Stimulated activated CD4-positive, alpha-beta T cell treated with anti-CD3 and anti-CD28 coated beads, Interleukin-4, amount 100 ng/mL, for 4 hours (primary cell): ENCODE measurements at regions not wholly inside any gene's neighbourhood (a gene's known extent, or its start where the extent isn't known, plus 50 kb on each side); places are given as distances from the start of the nearest gene placed in this dataset.

Experiments used
- DNase-seq, 2 experiments: peaks; one replicate each; pipeline ENCODE4 v3.0.0-alpha.2; 2020

DNA sequence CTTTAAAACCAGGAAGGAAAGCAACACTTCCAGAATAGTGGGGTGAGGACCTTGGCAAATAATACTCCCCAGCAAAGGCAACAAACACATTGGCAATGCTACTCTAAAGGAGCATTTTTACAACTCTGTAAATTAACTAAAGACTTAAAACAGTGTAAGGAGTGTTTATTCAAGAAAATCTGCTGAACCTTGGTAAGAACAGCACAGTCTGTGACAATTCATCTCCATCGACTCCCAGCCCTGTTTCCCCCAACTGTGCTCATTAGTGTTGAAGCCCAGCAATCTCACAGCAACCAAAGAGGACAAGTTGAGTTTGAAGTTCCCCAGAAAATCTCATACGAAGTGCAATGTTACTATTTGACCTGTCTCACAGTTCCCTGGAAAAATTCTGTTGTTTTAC, 884.9 kb downstream of the C6orf118 start:
- no peak for DNase-seq

DNA sequence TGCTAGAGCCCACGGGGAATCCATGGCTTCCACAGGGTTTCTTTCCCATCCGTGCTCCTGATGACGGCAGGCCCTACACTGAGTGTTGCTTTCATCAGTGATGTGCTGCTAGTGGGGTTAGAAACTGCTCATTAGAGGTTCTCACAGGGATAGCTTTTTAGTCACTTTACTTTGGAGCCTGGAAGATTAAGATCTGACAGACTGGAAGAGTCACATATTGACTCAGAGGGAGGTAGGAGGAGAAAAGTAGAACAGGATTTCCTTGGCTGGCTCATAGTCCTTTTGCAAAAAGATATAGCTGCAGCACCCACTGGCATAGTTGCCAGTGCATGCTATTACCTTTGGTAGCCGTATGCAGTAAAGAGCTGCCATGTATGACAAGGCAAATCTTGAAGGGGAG, 890.3 kb downstream of the C6orf118 start:
- no peak for DNase-seq

DNA sequence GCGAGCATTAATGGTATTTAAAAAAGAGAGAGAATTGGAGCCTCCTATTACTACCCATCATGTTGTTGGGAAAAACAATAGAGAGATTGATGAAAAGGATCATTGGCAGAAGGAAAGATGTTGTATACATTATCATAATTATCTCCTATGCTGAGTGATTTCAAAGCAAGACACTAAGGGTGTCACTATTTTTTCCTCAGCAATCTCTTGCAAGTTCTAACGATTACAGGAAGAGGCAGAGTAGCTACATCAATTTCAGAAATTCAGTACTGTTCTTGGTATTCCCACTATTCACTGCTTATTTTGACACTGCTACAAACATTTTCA, 891.2 kb downstream of the C6orf118 start:
- no peak for DNase-seq

DNA sequence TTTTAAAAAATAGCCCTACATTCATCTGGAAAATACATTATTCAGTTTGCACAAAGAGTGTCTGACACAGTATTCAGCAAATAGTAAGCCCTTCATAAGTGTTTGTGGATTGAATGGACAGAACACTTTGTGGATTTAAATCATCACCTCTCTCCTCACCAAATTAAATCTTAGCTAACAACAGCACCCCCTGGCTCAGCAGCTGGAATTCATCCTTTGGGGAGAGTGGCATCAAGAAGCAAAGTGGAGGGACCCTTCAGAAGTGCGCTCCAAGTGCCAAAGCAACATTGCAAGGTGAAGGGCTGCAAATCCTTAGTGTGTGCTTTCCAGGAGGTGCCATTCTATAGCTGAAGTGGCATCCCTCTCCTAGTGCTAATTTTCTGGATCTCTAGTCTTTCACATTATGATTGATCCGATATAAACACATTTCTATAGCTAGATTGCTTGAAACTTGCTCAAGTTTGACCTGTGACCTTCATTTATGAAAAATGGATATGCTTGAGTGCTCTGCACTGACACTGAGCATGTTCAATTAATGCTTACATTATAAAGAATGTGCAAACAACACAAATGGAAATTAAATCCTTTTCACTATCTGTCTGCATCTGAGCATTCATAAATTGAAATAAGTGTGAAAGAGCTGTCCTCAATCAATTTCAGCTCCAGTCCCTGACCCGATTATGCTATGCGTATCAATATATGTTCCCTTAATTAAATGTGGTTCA, 891.7 kb downstream of the C6orf118 start:
- DNase-seq: no peak

DNA sequence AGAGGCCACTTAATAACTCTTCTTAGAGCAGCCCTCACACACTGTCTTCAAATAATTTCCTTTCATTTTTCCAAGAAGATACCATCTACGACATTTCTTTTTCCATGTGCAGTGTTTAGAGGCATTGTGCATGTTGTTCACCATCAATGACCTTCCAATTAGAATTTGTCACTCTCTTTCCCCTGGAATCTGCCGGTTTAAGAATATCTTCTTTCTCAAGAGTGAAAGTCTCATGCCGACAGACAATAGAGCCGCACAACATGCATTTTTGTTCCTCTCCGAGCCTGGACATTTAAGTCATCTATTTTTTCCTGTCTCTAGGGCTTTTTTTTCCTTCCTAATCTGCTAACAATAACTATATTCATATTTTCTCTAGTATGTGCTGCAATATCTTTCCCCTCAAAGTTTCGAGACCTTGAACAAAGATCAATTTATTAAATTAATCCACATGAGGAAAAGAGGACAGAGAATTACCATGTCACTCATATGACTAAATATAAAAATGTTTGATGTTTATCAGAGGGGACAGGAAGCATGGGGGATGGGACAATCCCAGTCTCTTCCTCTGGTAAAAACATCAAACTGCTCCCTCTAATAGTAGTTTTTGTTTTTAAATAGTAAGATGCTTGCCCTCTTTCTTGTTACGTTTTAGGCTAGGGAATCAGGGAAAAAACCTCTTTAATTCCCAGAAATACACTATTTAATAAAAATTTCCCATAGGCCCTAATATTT, 893.4 kb downstream of the C6orf118 start:
- DNase-seq: no peak

DNA sequence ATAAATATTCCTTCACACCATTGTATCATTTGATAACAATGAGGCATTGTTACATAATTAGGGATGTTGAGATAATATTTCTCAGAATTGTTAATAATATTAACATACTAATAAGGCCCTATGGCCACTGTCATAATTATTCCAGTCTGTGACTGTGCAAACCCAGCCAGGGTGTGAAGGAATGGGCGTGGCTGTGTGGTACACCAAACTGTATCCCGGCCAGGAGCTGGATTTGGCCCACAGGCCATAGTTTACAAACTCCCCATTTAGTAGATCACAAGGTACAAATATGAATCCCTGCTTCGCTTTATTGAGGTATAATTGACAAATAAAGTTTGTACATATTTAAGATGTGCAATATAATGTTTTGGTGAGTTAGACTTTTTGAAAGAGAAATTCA, 894.7 kb downstream of the C6orf118 start:
- DNase-seq: no peak

DNA sequence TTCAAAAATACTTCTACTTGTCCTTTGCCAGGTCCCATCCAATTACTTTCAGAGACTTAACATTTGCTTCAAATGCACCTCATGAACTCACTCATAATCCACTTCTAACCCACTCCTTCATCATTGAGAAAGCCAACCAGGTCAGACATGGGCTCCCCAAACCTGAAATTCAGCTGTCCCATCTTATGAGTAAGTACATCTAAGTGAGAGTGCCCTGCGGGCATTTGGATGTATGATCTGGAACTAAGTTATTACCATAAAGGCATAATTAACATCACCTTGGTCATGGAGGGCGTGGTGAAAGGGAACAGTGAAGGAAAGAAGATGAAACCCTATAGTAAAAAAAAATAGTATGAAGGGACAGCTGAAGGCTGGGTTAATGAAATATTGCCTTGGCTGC, 896.8 kb downstream of the C6orf118 start:
- no peak for DNase-seq

DNA sequence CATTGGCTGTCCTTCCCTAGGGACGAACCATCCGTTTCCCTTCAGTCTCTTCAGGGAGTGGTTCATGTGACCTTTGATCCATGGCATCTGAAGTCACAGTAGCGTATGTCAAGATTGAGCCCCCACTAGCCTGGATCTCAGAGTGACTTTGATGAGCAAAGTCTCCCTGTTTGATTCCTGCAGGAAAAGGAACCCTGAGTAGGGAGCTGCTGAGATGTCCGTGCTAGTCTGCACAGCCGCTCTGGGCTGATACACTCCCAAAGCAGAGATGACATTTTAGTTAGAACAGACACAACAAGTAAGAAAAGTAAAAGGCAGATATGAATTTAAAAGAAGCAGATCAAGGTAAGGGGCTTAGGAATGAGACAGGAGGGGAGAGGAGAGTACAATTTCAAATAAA, 899.4 kb downstream of the C6orf118 start:
- no peak for DNase-seq

DNA sequence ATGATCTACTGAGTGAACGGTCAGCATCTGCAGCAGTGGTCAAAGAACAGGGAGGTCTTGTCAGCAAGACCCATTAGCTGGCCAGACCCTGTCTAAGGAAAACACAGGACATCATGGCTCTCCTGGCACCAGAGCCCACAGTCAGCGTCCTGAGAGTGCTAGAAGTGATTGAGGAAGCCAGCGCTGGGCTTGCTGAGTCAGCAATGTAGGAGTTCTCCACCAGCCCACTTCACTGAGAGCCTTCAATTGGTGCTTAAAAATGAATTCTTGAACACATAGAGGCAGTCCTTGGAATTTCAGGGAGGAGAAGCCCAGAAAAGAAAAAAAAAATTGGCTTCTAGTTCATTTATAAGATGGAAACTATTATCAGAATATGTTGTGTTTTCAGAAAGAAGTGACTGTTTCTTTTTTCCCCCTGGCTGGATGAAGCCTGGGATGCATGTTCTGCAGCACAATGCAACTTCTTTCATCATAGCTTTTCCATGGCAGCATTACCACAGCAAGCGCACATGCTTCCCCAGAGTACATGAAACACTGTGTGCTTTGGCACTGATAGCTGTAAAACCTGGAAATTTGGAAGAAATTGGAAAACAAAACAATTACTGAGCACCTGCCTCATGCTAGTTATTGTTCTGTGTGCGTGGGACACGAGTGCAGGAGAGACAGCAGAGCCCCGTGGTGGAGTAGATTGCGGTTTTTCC, 899.9 kb downstream of the C6orf118 start:
- no peak for DNase-seq

DNA sequence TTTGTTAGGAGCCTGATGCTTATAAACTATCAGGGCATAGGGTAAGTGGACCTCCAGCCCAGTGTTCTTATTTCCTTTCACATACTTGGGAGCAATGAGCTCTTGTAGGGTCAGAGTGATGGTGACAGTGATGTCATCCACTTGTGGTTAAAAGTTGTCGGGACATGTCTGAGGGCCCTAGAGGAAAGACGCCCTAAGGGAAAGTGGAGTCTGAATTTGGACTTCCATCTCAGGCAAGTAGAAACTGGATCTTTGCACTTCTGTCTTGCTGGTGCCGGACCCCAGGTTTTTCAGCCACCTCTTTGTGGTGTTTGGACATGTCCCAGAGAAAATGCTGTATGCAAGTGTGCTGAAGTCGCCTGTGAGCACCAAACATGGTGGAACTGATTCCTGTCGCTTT, 900.5 kb downstream of the C6orf118 start:
- no peak for DNase-seq

DNA sequence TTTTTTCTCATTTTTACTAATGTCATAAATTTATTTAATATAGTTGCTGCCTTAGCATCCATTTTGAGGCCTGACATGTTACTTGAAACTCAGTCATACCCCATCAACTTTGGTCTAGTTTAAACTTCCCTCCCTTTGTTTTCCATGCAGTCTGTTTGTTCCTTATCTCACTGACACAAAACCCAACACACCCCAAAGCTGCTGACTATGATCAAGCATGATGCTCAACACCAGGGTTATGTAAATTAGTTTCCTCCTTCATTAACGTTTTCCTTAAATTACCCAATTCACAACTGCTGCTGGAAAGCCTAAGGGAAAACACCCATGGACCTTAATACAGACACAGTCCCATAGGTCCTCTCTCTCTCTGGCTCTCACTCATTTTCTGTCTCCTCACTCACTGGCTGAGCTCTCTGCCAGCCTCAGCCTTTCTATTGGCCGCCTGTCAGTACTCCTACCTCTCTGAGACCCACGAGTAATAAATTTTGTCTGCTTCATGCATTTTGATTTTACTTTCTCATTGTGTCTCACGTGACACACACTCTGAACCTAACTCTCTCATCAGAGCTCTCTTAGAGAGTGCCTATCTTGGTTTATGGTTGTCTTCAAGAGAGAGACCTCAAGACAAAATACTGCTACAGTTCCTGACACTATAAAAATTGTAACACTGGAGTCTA, 904.5 kb downstream of the C6orf118 start:
- DNase-seq: no peak

DNA sequence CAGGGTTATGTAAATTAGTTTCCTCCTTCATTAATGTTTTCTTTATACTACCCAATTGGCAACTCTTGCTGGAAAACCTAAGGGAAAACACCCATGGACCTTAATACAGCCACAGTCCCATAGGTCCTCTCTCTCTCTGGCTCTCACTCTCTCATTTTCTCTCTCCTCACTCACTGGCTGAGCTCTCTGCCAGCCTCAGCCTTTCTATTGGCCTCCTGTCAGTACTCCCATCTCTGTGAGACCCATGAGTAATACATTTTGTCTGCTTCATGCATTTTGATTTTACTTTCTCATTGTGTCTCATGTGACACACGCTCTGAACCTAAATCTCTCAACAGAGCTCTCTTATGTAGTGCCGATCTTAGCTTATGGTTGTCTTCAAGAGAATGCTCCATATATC, 907.5 kb downstream of the C6orf118 start:
- no peak for DNase-seq

DNA sequence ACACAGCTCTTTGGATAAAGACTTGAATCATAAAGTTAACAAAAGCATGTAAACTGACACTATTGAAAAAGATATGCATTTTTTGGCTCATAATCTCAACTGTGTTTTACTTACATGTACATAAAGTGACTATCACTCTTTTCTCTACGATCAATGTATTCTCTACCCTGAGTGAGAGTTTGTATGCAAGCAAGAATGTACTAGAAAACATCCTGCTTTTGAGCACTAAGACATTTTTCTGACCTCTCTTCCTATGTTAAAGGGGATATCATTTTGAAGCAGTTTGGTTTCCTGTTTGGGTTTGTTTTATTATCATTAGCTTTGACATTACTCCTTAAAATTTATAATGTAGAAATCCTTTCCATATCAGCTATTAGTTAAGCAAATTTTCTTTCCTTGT, 910.8 kb downstream of the C6orf118 start:
- DNase-seq: no peak

DNA sequence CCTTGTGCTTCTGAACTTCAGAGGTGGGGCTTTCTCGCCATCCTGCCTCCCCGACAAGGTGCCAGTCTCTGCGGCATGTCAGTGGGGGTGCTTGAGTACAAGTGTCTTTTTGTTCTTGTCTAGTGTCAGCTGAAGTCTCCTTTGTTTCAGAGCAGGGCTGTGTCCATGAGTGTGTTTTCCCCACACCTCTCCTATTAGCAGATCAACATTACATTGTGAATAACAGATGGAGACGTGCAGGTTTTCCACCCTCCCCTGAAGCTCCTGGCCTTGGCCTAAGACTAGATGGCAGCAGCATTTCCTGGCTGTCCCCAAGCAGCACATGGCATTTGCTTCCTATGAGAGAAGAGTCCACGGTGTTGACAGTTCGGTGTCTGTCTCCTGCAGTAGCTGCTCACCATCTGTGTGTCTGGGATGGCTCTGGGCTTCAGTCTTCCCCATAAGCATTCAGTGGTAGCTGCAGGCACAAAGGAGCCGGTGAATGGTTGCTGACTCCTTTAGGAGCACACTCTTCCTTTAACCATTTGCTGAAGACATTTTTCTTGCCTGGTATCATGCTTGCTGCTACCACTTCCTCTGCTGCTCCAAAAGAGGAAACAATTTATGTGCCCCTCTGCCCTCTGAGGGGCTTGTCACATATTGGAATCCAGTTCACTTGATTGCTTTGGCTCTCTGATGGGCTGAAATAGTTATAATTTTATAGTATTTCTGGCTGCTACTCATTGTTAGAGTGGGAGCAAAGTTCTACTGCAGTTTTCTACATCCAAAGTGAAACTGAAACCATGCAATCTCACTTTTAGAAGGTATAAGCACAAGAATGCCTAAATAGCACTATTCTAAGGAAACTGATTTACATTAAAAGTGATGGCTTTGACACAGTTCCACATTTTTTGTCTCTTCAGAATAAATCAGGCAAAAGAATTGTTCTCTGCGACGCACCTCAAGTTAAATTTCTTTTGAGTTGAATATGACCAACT, 913.0 kb downstream of the C6orf118 start:
- DNase-seq: no peak

DNA sequence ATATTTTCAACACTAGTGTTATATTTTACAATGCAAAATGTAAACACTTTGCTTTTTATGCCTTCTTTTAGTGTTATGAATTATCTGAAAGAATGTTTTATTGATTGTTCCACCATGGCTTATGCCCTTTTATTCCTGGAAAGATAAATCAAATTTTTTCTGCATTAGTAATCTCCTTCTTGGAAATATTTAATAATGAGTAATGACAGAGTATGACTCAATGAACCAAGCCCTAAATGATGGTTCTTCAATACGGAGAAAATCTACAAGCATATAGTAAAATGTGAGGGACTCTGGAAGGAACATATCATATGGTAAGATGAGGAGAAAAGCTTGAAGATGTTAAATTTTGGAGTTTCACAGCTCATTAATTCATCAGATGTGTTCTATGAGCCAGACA, 929.6 kb downstream of the C6orf118 start:
- no peak for DNase-seq

DNA sequence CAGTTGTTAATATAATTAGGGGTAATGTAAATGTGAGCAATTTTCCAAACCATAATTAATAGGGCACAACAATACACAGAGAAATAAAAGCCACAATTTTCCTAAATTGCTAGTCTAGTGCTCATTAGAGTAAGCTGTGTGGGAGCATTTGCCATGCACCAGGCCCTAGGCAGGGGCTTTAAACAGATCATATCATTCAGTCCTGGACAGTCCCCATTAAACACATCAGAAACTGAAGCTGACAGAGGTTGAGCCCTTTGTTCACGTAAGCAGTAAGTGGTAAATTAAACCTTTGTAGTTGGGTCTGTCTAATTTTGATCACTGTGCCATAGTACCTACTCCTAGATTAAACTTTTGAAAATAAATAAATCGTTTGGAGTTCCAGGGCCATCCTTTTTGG, 931.1 kb downstream of the C6orf118 start:
- DNase-seq: no peak

DNA sequence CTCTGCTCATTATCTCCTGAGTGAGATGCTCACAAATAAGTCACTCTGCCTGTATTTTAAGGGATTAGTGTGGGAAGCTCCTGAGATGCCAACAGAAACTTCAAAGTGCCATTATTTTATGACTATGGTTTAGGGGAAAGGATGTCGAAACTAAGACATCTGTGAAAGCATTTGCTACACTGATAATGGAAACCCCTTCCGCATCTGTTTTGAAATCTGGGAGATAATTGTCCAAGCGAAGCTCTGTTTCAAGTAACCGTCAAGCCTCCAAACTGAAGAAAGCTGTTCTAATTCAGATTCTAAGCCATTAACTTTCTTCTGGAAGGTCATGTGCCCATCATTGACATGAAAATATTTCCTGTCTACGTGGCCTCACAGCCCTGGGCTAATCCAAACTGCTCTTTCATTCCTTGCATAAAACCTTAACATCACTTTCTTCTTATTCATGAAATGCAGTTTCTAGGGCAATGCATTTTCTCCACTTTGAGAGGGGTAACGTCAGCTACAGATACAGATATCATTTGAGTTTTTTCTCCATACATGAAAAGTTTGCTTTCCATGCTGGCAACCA, 932.0 kb downstream of the C6orf118 start:
- DNase-seq: no peak

DNA sequence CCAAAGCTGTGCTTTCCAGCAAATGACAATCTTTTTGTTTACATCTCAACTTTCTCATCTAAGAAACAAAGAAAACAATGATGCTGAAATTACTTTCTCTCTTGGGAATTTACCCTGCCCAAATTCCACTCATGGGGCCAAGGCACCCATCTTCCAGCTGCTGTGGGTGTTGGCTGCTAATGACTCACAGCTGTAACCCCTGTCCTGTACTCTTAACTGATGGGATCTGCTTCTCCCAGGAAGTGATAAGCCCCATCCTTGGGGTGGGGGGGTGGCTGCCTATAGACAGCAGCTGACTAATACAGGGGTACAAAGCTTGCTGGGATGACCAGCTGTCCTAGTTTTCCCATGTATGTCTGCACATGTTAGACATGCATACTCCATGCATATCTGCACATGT, 938.6 kb downstream of the C6orf118 start:
- no peak for DNase-seq

DNA sequence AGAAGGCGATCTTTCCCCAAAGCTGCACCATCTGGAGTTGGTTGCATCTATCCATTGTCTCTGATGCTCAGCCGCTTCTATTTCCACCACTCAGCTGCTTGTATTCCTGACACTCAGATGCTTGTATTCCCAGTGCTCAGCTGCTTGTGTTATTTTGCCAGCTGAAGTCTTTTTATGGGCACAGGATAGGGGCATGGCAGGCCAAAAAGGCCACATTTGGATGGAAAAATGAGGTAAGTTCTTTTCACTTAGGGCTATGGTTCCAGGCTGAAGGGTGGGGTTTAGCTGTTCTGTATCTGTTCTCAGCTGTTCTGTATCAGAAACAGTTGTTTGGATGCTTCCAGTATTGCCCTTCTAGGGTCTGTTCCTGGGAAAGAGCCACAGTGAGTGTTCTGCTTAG, 944.9 kb downstream of the QKI start:
- DNase-seq: no peak

DNA sequence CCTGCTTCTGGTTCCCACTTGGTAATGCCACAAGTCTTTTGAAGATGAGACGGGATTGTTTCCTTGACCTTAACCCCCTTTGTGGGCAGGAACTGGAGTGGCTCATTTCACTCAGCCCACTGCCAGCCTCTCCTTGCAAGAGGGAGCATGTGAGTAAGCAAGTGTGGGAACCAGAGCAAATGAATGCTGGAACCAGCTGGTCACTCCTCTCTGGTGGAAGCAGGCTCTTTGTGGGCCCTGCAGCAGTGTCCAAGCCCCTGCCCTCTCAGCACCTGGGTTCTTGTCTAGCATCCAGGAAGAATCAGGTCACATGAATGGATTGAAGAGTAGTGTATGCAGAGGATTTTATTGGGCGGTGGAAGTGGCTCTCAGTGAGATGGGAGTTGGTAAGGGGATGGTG, 944.5 kb downstream of the QKI start:
- no peak for DNase-seq

DNA sequence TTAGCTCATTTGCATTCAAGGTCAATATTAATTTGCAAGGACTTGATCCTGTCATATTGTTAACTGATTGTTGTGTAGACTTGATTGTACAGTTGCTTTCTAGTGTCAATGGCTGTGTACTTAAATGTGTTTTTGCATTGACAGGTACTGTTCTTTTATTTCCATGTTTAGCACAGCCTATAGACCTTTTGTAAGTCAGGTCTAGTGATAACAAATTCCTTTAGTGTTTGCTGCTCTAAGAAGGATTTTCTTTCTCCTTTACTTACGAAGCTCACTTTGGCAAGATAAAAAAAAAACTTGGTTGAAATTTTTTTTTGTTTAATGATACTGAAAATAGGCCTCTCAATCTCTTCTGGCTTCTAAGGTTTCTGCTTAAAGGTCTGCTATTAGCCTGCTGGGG, 942.3 kb downstream of the QKI start:
- DNase-seq: no peak

DNA sequence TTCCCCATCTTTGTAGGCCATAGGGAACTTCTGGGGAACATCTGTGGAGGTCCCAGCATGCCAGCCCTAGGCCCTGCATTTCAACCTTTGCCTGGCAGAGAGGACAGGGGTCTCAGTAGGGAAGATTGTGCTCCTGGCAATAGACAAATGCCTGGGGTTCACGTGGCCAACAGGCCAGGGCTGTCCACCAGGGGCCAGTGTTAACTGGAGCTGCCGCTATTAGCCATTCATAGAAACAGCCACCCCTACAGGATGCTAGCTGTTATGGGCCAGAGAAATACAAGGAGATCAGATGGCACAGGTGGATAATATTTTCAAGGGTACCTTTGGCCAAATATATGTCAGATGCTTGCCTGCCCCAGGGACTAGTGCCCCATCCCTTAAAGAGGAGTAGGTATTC, 932.9 kb downstream of the QKI start:
- no peak for DNase-seq
